ENCODE measurements at regions not wholly inside any gene's neighbourhood (a gene's known extent, or its start where the extent isn't known, plus 50 kb on each side); places are given as distances from the start of the nearest gene placed in this dataset.

GRCh38 chr6:14871221-14871620 lies 374.6 kb upstream of the JARID2 start:
- no peak for TF ChIP-seq EZH2 (IDR thresholded peaks at IDR 0.05; ENCODE audit: borderline replicate concordance)
- TF ChIP-seq, protein P1, sequence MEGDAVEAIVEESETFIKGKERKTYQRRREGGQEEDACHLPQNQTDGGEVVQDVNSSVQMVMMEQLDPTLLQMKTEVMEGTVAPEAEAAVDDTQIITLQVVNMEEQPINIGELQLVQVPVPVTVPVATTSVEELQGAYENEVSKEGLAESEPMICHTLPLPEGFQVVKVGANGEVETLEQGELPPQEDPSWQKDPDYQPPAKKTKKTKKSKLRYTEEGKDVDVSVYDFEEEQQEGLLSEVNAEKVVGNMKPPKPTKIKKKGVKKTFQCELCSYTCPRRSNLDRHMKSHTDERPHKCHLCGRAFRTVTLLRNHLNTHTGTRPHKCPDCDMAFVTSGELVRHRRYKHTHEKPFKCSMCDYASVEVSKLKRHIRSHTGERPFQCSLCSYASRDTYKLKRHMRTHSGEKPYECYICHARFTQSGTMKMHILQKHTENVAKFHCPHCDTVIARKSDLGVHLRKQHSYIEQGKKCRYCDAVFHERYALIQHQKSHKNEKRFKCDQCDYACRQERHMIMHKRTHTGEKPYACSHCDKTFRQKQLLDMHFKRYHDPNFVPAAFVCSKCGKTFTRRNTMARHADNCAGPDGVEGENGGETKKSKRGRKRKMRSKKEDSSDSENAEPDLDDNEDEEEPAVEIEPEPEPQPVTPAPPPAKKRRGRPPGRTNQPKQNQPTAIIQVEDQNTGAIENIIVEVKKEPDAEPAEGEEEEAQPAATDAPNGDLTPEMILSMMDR (IDR thresholded peaks at IDR 0.05; ENCODE audit: poor library complexity), result no peak
